ENCODE measurements at regions not wholly inside any gene's neighbourhood (a gene's known extent, or its start where the extent isn't known, plus 50 kb on each side); places are given as distances from the start of the nearest gene placed in this dataset.
"Not testable (repeated sequence)": the region's sequence is repeated elsewhere in the genome, so short reads cannot be mapped to it uniquely, and the experiment has no call there.

DNA sequence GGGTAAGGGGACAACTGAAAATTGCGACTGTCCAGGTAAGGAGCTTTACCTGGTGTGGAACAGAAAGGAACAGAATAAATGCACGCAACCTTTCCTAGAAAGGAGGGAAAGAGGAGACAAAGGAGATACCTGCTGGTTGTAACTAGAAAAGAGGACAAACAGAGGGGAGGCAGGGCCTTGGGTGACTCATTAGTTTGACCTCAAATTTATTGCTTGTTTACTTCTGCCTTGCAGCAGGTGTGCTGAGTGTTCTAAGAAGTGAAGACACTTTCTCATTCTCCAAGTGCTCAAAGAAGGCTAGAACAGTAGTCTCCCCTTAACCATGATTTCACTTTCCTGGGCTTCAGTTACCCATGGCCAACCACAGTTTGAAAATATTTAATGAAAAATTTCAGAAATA lies 123.1 kb upstream of the BOD1L1 start:
- DNase-seq (no peak), ATAC-seq (no peak)
- Histone ChIP-seq H3K27ac (ENCODE audit: low read length) (no peak overlapping the region), H3K4me1 (ENCODE audit: control insufficient read depth, insufficient read depth, low read length) (no peaks in the 10 kb centered on the region), H3K4me3 (ENCODE audit: low read length) (no peak overlapping the region), H3K9me3 (ENCODE audit: control insufficient read depth, insufficient read depth, low read length) (no peaks in the 10 kb centered on the region), H3K27me3 (ENCODE audit: control insufficient read depth, insufficient read depth, low read length) (no peaks in the 10 kb centered on the region), H3K36me3 (ENCODE audit: control insufficient read depth, insufficient read depth, low read length) (no peaks in the 10 kb centered on the region)
- peaks cover 6 to 13% of the 10 kb centered on the region in 2 donors for H3K9me3 Mint-ChIP-seq
- intact Hi-C loops (cut with micrococcal nuclease), result no loop called here
- no peak overlapping the region for H3K27ac Mint-ChIP-seq
- TF ChIP-seq, protein P1, sequence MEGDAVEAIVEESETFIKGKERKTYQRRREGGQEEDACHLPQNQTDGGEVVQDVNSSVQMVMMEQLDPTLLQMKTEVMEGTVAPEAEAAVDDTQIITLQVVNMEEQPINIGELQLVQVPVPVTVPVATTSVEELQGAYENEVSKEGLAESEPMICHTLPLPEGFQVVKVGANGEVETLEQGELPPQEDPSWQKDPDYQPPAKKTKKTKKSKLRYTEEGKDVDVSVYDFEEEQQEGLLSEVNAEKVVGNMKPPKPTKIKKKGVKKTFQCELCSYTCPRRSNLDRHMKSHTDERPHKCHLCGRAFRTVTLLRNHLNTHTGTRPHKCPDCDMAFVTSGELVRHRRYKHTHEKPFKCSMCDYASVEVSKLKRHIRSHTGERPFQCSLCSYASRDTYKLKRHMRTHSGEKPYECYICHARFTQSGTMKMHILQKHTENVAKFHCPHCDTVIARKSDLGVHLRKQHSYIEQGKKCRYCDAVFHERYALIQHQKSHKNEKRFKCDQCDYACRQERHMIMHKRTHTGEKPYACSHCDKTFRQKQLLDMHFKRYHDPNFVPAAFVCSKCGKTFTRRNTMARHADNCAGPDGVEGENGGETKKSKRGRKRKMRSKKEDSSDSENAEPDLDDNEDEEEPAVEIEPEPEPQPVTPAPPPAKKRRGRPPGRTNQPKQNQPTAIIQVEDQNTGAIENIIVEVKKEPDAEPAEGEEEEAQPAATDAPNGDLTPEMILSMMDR (IDR thresholded peaks at IDR 0.05), result no peak
- WGBS (ENCODE audit: insufficient coverage), result 90% methylated on average over 2 of the region's 2 CpGs
- H3K27me3 Mint-ChIP-seq (ENCODE audit: low read depth in 2 of 2), result peaks cover 0 to 5% of the 10 kb centered on the region in 2 donors
- H3K4me3 Mint-ChIP-seq, result no peak overlapping the region
- no peaks in the 10 kb centered on the region for H3K36me3 Mint-ChIP-seq
- no peaks in the 10 kb centered on the region for H3K4me1 Mint-ChIP-seq

DNA sequence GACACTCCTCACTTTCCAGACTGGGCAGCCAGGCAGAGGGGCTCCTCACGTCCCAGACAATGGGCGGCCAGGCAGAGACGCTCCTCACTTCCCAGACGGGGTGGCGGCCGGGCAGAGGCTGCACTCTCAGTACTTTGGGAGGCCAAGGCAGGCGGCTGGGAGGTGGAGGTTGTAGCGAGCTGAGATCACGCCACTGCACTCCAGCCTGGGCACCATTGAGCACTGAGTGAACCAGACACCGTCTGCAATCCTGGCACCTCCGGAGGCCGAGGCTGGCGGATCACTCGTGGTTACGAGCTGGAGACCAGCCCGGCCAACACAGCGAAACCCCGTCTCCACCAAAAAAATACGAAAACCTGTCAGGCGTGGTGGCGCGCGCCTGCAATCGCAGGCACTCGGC lies 134.1 kb upstream of the BOD1L1 start:
- H3K4me1 ChIP-seq (ENCODE audit: control insufficient read depth, insufficient read depth, low read length); H3K27me3 ChIP-seq (ENCODE audit: control insufficient read depth, insufficient read depth, low read length); H3K27ac Mint-ChIP-seq; H3K27ac ChIP-seq (ENCODE audit: low read length); H3K36me3 ChIP-seq (ENCODE audit: control insufficient read depth, insufficient read depth, low read length); H3K4me3 Mint-ChIP-seq; H3K27me3 Mint-ChIP-seq (ENCODE audit: low read depth in 2 of 2); H3K9me3 Mint-ChIP-seq; ATAC-seq; H3K9me3 ChIP-seq (ENCODE audit: control insufficient read depth, insufficient read depth, low read length); H3K36me3 Mint-ChIP-seq; DNase-seq; intact Hi-C loops (cut with micrococcal nuclease); H3K4me3 ChIP-seq (ENCODE audit: low read length): not testable (repeated sequence)
- H3K4me1 Mint-ChIP-seq, result peaks cover 0 to 18% of the 10 kb centered on the region in 2 donors
- WGBS (ENCODE audit: insufficient coverage), result 96% methylated on average over 16 of the region's 25 CpGs

DNA sequence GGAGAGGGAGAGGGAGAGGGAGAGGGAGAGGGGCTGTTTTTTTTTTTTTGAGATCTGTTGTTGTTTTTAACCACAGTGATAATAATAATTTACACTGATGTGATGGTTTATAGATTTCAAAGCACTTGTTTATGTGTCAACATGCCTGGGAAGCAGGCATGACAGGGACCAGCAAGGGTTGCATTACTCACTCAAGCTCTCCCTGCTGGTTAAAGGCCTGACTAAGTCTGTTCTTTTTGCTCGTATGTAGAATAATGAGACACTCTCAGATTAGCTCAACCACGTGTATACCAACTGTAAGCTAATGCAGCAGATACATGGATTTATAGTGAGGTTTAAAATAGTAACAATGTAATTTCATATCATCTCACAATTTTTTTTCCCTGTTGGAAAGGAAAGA lies 134.6 kb upstream of the BOD1L1 start:
- no peaks in the 10 kb centered on the region for H3K36me3 Mint-ChIP-seq
- DNase-seq, result no peak
- ATAC-seq, result no peak
- H3K4me3 ChIP-seq (ENCODE audit: low read length), result no peak overlapping the region
- H3K4me1 Mint-ChIP-seq, result peaks cover 0 to 18% of the 10 kb centered on the region in 2 donors
- H3K4me3 Mint-ChIP-seq, result no peak overlapping the region
- no peaks in the 10 kb centered on the region for H3K27me3 ChIP-seq (ENCODE audit: control insufficient read depth, insufficient read depth, low read length)
- no peaks in the 10 kb centered on the region for H3K36me3 ChIP-seq (ENCODE audit: control insufficient read depth, insufficient read depth, low read length)
- peaks cover 3% of the 10 kb centered on the region for H3K9me3 ChIP-seq (ENCODE audit: control insufficient read depth, insufficient read depth, low read length)
- WGBS (ENCODE audit: insufficient coverage), result 76% methylated on average over 2 of the region's 2 CpGs
- no peaks in the 10 kb centered on the region for H3K27me3 Mint-ChIP-seq (ENCODE audit: low read depth in 2 of 2)
- H3K9me3 Mint-ChIP-seq, result peaks cover 7 to 8% of the 10 kb centered on the region in 2 donors
- peaks cover 9% of the 10 kb centered on the region for H3K4me1 ChIP-seq (ENCODE audit: control insufficient read depth, insufficient read depth, low read length)
- intact Hi-C loops (cut with micrococcal nuclease), result no loop called here
- H3K27ac Mint-ChIP-seq, result no peak overlapping the region
- TF ChIP-seq, protein P1 (IDR thresholded peaks at IDR 0.05), result no peak
- no peak overlapping the region for H3K27ac ChIP-seq (ENCODE audit: low read length)

DNA sequence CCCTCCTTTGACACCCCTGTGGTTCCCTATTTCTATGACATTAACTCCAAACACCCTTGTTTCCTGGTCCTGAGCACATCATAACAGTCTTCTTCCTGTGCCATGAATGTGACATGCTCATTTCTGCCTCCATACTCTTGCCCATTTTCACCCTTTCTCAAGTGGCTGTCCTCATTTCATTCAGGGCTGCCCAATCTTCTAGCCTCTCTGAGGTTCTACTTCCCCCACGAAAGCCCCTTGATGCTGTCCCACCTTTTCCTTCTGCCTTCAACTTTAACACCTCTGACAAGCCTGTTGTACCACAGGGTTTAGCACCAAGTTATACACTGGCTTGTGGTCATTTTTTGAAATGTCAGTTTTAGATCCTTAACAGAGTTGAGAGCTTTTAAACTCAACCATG lies 136.2 kb upstream of the BOD1L1 start:
- Mint-ChIP-seq H3K4me3 (no peak overlapping the region), H3K27ac (peak overlapping the region in 1 of 2 donors; percentile 69), H3K9me3 (peaks cover 2 to 6% of the 10 kb centered on the region in 2 donors), H3K27me3 (ENCODE audit: low read depth in 2 of 2) (no peaks in the 10 kb centered on the region), H3K36me3 (no peaks in the 10 kb centered on the region), H3K4me1 (peaks cover 0 to 18% of the 10 kb centered on the region in 2 donors)
- Histone ChIP-seq H3K4me3 (ENCODE audit: low read length) (no peak overlapping the region), H3K4me1 (ENCODE audit: control insufficient read depth, insufficient read depth, low read length) (peaks cover 9% of the 10 kb centered on the region), H3K27me3 (ENCODE audit: control insufficient read depth, insufficient read depth, low read length) (no peaks in the 10 kb centered on the region), H3K9me3 (ENCODE audit: control insufficient read depth, insufficient read depth, low read length) (no peaks in the 10 kb centered on the region), H3K36me3 (ENCODE audit: control insufficient read depth, insufficient read depth, low read length) (no peaks in the 10 kb centered on the region), H3K27ac (ENCODE audit: low read length) (no peak overlapping the region)
- peak in 1 of 3 donors; percentile 59 for ATAC-seq
- intact Hi-C loops (cut with micrococcal nuclease), result no loop called here
- TF ChIP-seq, protein P1 (IDR thresholded peaks at IDR 0.05), result no peak
- 30% methylated on average over 1 of the region's 1 CpG for WGBS (ENCODE audit: insufficient coverage)
- no peak for DNase-seq

Measured in natural killer cell (primary cell).